ENCODE measurements at regions not wholly inside any gene's neighbourhood (a gene's known extent, or its start where the extent isn't known, plus 50 kb on each side); places are given as distances from the start of the nearest gene placed in this dataset.

DNA sequence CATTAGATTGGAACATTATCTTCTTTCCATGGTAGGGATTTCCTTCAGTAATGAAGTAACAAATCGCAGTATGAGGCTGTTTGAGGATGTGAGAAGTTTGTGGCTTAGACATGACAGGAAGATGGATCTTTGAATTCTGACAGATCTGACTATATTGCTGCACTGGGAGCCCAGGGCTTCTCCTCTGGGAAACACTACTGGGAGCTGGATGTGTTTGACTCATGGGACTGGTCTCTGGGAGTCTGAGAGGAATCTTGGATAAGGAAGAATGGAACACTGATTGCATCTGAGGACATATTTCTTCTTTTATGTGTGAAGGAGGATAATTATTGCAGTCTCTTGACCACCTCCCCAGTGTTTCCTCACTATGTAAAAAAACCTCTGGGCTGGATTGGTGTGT lies 77.2 kb upstream of the ST6GAL2 start:
- no peak overlapping the region for H2BK5ac ChIP-seq (ENCODE audit: low read depth, low read length, poor library complexity)

DNA sequence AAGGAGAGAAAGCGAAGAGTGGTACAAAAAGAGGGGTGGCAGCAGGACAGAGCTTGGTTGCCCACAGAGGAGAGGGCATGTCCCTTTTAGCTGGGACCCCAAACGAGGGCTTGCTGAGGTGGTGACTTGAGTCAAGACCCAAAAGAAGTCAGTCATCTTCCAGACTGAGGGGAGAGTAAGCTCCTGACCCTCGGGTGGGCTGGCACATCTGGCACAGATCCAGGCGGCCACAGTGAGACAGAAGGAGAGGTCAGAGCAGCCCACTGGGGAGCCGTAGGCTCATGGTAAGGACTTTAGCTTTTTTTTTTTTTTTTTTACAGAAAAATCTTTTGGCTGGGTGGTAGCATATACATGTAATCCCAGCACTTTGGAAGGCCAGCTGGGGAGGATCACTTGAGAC lies 77.9 kb upstream of the ST6GAL2 start:
- peak overlapping the region; percentile 15 for H2BK12ac ChIP-seq (ENCODE audit: low read length)
- H4K12ac ChIP-seq (ENCODE audit: low read depth, low read length), result no peak overlapping the region
- DNase-seq, result no peak
- H4K8ac ChIP-seq (ENCODE audit: low read depth, low read length), result no peak overlapping the region
- H3K9me3 ChIP-seq (ENCODE audit: insufficient read depth, low read depth, low read length), result no peaks in the 10 kb centered on the region
- H3K27ac ChIP-seq (ENCODE audit: low read depth, low read length), result no peak overlapping the region
- no peak overlapping the region for H3K4me2 ChIP-seq (ENCODE audit: low read length)
- no peak overlapping the region for H2AK5ac ChIP-seq (ENCODE audit: low read length)
- H3K4me3 ChIP-seq (ENCODE audit: low read depth, low read length), result no peak overlapping the region
- peaks cover 17% of the 10 kb centered on the region for H3K79me1 ChIP-seq (ENCODE audit: low read length)
- H3K18ac ChIP-seq (ENCODE audit: low read length), result no peak overlapping the region
- no peak overlapping the region for H3K23ac ChIP-seq (ENCODE audit: low read length)
- H3K9ac ChIP-seq (ENCODE audit: low read length), result no peak overlapping the region
- H2BK120ac ChIP-seq (ENCODE audit: insufficient read depth, low read length, poor library complexity), result no peak overlapping the region
- WGBS (ENCODE audit: extremely low coverage, insufficient coverage, insufficient read length), result no CpG with 5 or more reads among the region's 5 CpGs
- no peak overlapping the region for H3K14ac ChIP-seq (ENCODE audit: low read length)
- H3K4ac ChIP-seq (ENCODE audit: low read depth, low read length), result no peak overlapping the region
- H3K79me2 ChIP-seq (ENCODE audit: control insufficient read depth, insufficient read depth, low read length, poor library complexity), result no peaks in the 10 kb centered on the region
- no peak overlapping the region for H4K91ac ChIP-seq (ENCODE audit: low read depth, low read length)
- peaks cover 7% of the 10 kb centered on the region in 2 experiments for H3K4me1 ChIP-seq (ENCODE audit: control insufficient read depth in 1 of 2, insufficient read depth in 2 of 2, low read length in 2 of 2)
- no peaks in the 10 kb centered on the region for H3K27me3 ChIP-seq (ENCODE audit: insufficient read depth, low read length)
- no peak overlapping the region for H2BK5ac ChIP-seq (ENCODE audit: low read depth, low read length, poor library complexity)
- H2AFZ ChIP-seq (ENCODE audit: insufficient read depth, low read length, poor library complexity), result no peak overlapping the region
- H3K36me3 ChIP-seq (ENCODE audit: control insufficient read depth in 1 of 2, insufficient read depth in 2 of 2, low read length in 2 of 2), result no peaks in the 10 kb centered on the region

More for the DNA sequence above, 77.2 kb upstream of the ST6GAL2 start:
- Histone ChIP-seq H3K4me1 (ENCODE audit: control insufficient read depth in 1 of 2, insufficient read depth in 2 of 2, low read length in 2 of 2) (peaks cover 7% of the 10 kb centered on the region in 2 experiments), H3K14ac (ENCODE audit: low read length) (no peak overlapping the region), H2BK120ac (ENCODE audit: insufficient read depth, low read length, poor library complexity) (no peak overlapping the region), H3K18ac (ENCODE audit: low read length) (no peak overlapping the region), H4K91ac (ENCODE audit: low read depth, low read length) (no peak overlapping the region), H2BK12ac (ENCODE audit: low read length) (no peak overlapping the region), H3K4me3 (ENCODE audit: low read depth, low read length) (no peak overlapping the region), H3K27ac (ENCODE audit: low read depth, low read length) (no peak overlapping the region), H3K79me2 (ENCODE audit: control insufficient read depth, insufficient read depth, low read length, poor library complexity) (no peaks in the 10 kb centered on the region), H2AFZ (ENCODE audit: insufficient read depth, low read length, poor library complexity) (no peak overlapping the region), H4K12ac (ENCODE audit: low read depth, low read length) (no peak overlapping the region), H3K79me1 (ENCODE audit: low read length) (peaks cover 17% of the 10 kb centered on the region), H3K36me3 (ENCODE audit: control insufficient read depth in 1 of 2, insufficient read depth in 2 of 2, low read length in 2 of 2) (no peaks in the 10 kb centered on the region), H3K27me3 (ENCODE audit: insufficient read depth, low read length) (no peaks in the 10 kb centered on the region), H3K4me2 (ENCODE audit: low read length) (no peak overlapping the region), H3K4ac (ENCODE audit: low read depth, low read length) (no peak overlapping the region), H3K9ac (ENCODE audit: low read length) (no peak overlapping the region), H2AK5ac (ENCODE audit: low read length) (no peak overlapping the region), H4K8ac (ENCODE audit: low read depth, low read length) (no peak overlapping the region), H3K23ac (ENCODE audit: low read length) (no peak overlapping the region), H3K9me3 (ENCODE audit: insufficient read depth, low read depth, low read length) (no peaks in the 10 kb centered on the region)
- no peak for DNase-seq
- no CpG with 5 or more reads among the region's 1 CpG for WGBS (ENCODE audit: extremely low coverage, insufficient coverage, insufficient read length)

DNA sequence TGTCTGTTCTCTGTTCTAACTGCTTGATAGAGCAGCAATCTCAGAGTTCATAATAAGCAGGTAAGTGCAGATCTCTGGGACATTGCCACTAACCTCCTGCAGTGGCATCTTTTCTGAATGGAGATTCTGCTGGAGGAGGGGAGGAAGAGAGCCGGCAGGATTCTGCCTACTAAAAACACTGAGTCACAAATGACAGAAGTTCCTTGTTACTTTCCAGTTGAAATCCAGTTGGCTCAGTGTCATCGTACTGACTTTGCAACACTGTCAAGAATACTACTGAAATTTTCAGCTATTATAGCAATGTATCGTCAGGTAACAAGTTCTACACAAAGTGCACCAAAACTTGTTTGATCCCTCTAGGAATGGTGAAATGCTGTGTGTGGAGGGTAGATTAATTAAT lies 79.6 kb upstream of the ST6GAL2 start:
- H2BK12ac ChIP-seq (ENCODE audit: low read length), result no peak overlapping the region
- no peak overlapping the region for H2AK5ac ChIP-seq (ENCODE audit: low read length)
- H4K91ac ChIP-seq (ENCODE audit: low read depth, low read length), result no peak overlapping the region
- H4K8ac ChIP-seq (ENCODE audit: low read depth, low read length), result no peak overlapping the region
- no peak overlapping the region for H3K14ac ChIP-seq (ENCODE audit: low read length)
- DNase-seq, result no peak
- no peak overlapping the region for H2BK5ac ChIP-seq (ENCODE audit: low read depth, low read length, poor library complexity)
- H4K12ac ChIP-seq (ENCODE audit: low read depth, low read length), result no peak overlapping the region
- H3K79me2 ChIP-seq (ENCODE audit: control insufficient read depth, insufficient read depth, low read length, poor library complexity), result no peaks in the 10 kb centered on the region
- H3K4me3 ChIP-seq (ENCODE audit: low read depth, low read length), result no peak overlapping the region
- H3K36me3 ChIP-seq (ENCODE audit: control insufficient read depth in 1 of 2, insufficient read depth in 2 of 2, low read length in 2 of 2), result no peaks in the 10 kb centered on the region
- H3K23ac ChIP-seq (ENCODE audit: low read length), result no peak overlapping the region
- no peak overlapping the region for H3K18ac ChIP-seq (ENCODE audit: low read length)
- H2AFZ ChIP-seq (ENCODE audit: insufficient read depth, low read length, poor library complexity), result no peak overlapping the region
- peaks cover 7% of the 10 kb centered on the region in 2 experiments for H3K4me1 ChIP-seq (ENCODE audit: control insufficient read depth in 1 of 2, insufficient read depth in 2 of 2, low read length in 2 of 2)
- H3K27ac ChIP-seq (ENCODE audit: low read depth, low read length), result no peak overlapping the region
- no peak overlapping the region for H3K4ac ChIP-seq (ENCODE audit: low read depth, low read length)
- peaks cover 9% of the 10 kb centered on the region for H3K79me1 ChIP-seq (ENCODE audit: low read length)
- no peak overlapping the region for H2BK120ac ChIP-seq (ENCODE audit: insufficient read depth, low read length, poor library complexity)
- H3K27me3 ChIP-seq (ENCODE audit: insufficient read depth, low read length), result no peaks in the 10 kb centered on the region
- no peak overlapping the region for H3K4me2 ChIP-seq (ENCODE audit: low read length)
- H3K9ac ChIP-seq (ENCODE audit: low read length), result no peak overlapping the region
- no CpG with 5 or more reads among the region's 3 CpGs for WGBS (ENCODE audit: extremely low coverage, insufficient coverage, insufficient read length)
- no peaks in the 10 kb centered on the region for H3K9me3 ChIP-seq (ENCODE audit: insufficient read depth, low read depth, low read length)

DNA sequence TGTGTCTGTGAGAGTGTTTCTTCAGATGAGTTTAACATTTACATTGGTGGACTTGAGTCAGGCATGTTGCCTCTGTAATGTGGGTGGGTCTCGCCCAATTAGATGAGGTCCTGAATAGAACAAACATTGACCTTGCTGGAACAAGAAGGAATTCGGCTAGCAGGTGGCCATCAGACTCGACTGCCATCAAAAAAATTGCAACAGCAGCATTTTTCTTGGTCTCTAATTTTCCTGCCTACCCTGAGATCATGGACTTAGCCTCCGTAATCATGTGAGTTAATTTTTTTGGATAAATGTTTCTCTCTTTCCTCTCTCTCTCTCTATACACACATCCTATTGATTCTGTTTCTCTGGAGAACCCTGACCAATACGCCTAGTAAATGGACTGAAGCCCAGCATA lies 83.8 kb upstream of the ST6GAL2 start:
- H2AK5ac ChIP-seq (ENCODE audit: low read length), result no peak overlapping the region
- H3K23ac ChIP-seq (ENCODE audit: low read length), result no peak overlapping the region
- DNase-seq, result no peak
- no peak overlapping the region for H2BK5ac ChIP-seq (ENCODE audit: low read depth, low read length, poor library complexity)
- no peak overlapping the region for H3K27ac ChIP-seq (ENCODE audit: low read depth, low read length)
- no peaks in the 10 kb centered on the region for H3K27me3 ChIP-seq (ENCODE audit: insufficient read depth, low read length)
- no peak overlapping the region for H4K8ac ChIP-seq (ENCODE audit: low read depth, low read length)
- H3K9me3 ChIP-seq (ENCODE audit: insufficient read depth, low read depth, low read length), result no peaks in the 10 kb centered on the region
- no peak overlapping the region for H3K4me2 ChIP-seq (ENCODE audit: low read length)
- no peak overlapping the region for H3K14ac ChIP-seq (ENCODE audit: low read length)
- no peak overlapping the region for H3K4ac ChIP-seq (ENCODE audit: low read depth, low read length)
- H3K79me2 ChIP-seq (ENCODE audit: control insufficient read depth, insufficient read depth, low read length, poor library complexity), result no peaks in the 10 kb centered on the region
- no peak overlapping the region for H2BK12ac ChIP-seq (ENCODE audit: low read length)
- no CpG with 5 or more reads among the region's 5 CpGs for WGBS (ENCODE audit: extremely low coverage, insufficient coverage, insufficient read length)
- no peaks in the 10 kb centered on the region for H3K4me1 ChIP-seq (ENCODE audit: control insufficient read depth in 1 of 2, insufficient read depth in 2 of 2, low read length in 2 of 2)
- no peak overlapping the region for H2AFZ ChIP-seq (ENCODE audit: insufficient read depth, low read length, poor library complexity)
- H2BK120ac ChIP-seq (ENCODE audit: insufficient read depth, low read length, poor library complexity), result no peak overlapping the region
- H3K9ac ChIP-seq (ENCODE audit: low read length), result no peak overlapping the region
- no peak overlapping the region for H3K4me3 ChIP-seq (ENCODE audit: low read depth, low read length)
- no peaks in the 10 kb centered on the region for H3K36me3 ChIP-seq (ENCODE audit: control insufficient read depth in 1 of 2, insufficient read depth in 2 of 2, low read length in 2 of 2)
- H3K79me1 ChIP-seq (ENCODE audit: low read length), result no peaks in the 10 kb centered on the region
- H3K18ac ChIP-seq (ENCODE audit: low read length), result no peak overlapping the region
- H4K12ac ChIP-seq (ENCODE audit: low read depth, low read length), result no peak overlapping the region
- no peak overlapping the region for H4K91ac ChIP-seq (ENCODE audit: low read depth, low read length)

Measured in trophoblast cell (in vitro differentiated cells and primary cell).